ENCODE measurements at regions not wholly inside any gene's neighbourhood (a gene's known extent, or its start where the extent isn't known, plus 50 kb on each side); places are given as distances from the start of the nearest gene placed in this dataset.

- Histone ChIP-seq H3K36me3 (ENCODE audit: control insufficient read depth in 2 of 2, insufficient read depth in 1 of 2, low read length in 2 of 2) (no peaks in the 10 kb centered on the region), H3K9me3 (ENCODE audit: control insufficient read depth, insufficient read depth, low read depth, low read length) (no peaks in the 10 kb centered on the region), H3K27ac (ENCODE audit: extremely low read depth, low read depth, low read length) (no peak overlapping the region), H3K4me1 (ENCODE audit: control insufficient read depth, insufficient read depth, low read length) (no peaks in the 10 kb centered on the region), H3K4me3 (ENCODE audit: low read depth, low read length) (no peak overlapping the region)
- TF ChIP-seq ZNF639 (tag by site-specific recombination; IDR thresholded peaks at IDR 0.05): no peak
- no peak for TF ChIP-seq ZNF112 (tag by site-specific recombination; IDR thresholded peaks at IDR 0.05)
- TF ChIP-seq ZNF266 (tag by site-specific recombination; IDR thresholded peaks at IDR 0.05; ENCODE audit: low read depth): no peak
- no peak for TF ChIP-seq ZNF23 (tag by site-specific recombination; IDR thresholded peaks at IDR 0.05; ENCODE audit: borderline replicate concordance)
- no peak for TF ChIP-seq ZNF184 (tag by site-specific recombination; IDR thresholded peaks at IDR 0.05)
- TF ChIP-seq SCRT1 (tag by site-specific recombination; IDR thresholded peaks at IDR 0.05; ENCODE audit: borderline replicate concordance): no peak
- no peak for TF ChIP-seq ZIC2 (tag by site-specific recombination; IDR thresholded peaks at IDR 0.05)
- no peak for TF ChIP-seq PATZ1 (tag by site-specific recombination; IDR thresholded peaks at IDR 0.05)
- no peak for TF ChIP-seq ZNF239 (tag by site-specific recombination; IDR thresholded peaks at IDR 0.05)
- ChIA-PET CTCF (no interaction called here), POLR2A (no interaction called here)
Measured at GRCh38 chr14:84144166-84144565, 1385.8 kb upstream of the FLRT2 start.

- TF ChIP-seq ZNF423 (tag by site-specific recombination; IDR thresholded peaks at IDR 0.05) (no peak), ZNF302 (tag by site-specific recombination; IDR thresholded peaks at IDR 0.05; ENCODE audit: low read depth) (no peak)
- Histone ChIP-seq H3K4me1 (ENCODE audit: control insufficient read depth, insufficient read depth, low read length) (no peaks in the 10 kb centered on the region; the same call in 1 of the 2 replicates), H3K36me3 (ENCODE audit: control insufficient read depth in 2 of 2, insufficient read depth in 1 of 2, low read length in 2 of 2) (no peaks in the 10 kb centered on the region), H3K4me3 (ENCODE audit: low read depth, low read length) (no peak overlapping the region), H3K9me3 (ENCODE audit: control insufficient read depth, insufficient read depth, low read depth, low read length) (no peaks in the 10 kb centered on the region), H3K27ac (ENCODE audit: extremely low read depth, low read depth, low read length) (no peak overlapping the region)
- ChIA-PET POLR2A (no interaction called here), CTCF (no interaction called here)
Measured at GRCh38 chr14:84152452-84152851, 1377.5 kb upstream of the FLRT2 start.

- TF ChIP-seq ZNF792 (tag by site-specific recombination; IDR thresholded peaks at IDR 0.05): no peak
- TF ChIP-seq ZNF211 (tag by site-specific recombination; IDR thresholded peaks at IDR 0.05; ENCODE audit: low read depth): no peak
- TF ChIP-seq REPIN1 (tag by site-specific recombination; IDR thresholded peaks at IDR 0.05; ENCODE audit: low read depth): no peak
- no peak for TF ChIP-seq ZNF280C (tag by site-specific recombination; IDR thresholded peaks at IDR 0.05)
- TF ChIP-seq GLIS2 (tag by site-specific recombination; IDR thresholded peaks at IDR 0.05): no peak
- no peak for TF ChIP-seq ZNF239 (tag by site-specific recombination; IDR thresholded peaks at IDR 0.05)
- no peak for TF ChIP-seq ZNF449 (tag by site-specific recombination; IDR thresholded peaks at IDR 0.05)
- H3K4me1 ChIP-seq (ENCODE audit: control insufficient read depth, insufficient read depth, low read length): no peaks in the 10 kb centered on the region
- CTCF ChIA-PET: no interaction called here
- no peaks in the 10 kb centered on the region for H3K36me3 ChIP-seq (ENCODE audit: control insufficient read depth in 2 of 2, insufficient read depth in 1 of 2, low read length in 2 of 2)
- no peak overlapping the region for H3K4me3 ChIP-seq (ENCODE audit: low read depth, low read length)
- H3K27ac ChIP-seq (ENCODE audit: extremely low read depth, low read depth, low read length): no peak overlapping the region
- POLR2A ChIA-PET: no interaction called here
- no peaks in the 10 kb centered on the region for H3K9me3 ChIP-seq (ENCODE audit: control insufficient read depth, insufficient read depth, low read depth, low read length)
Measured at GRCh38 chr14:84162633-84163032, 1367.3 kb upstream of the FLRT2 start.
